ENCODE measurements at regions not wholly inside any gene's neighbourhood (a gene's known extent, or its start where the extent isn't known, plus 50 kb on each side); places are given as distances from the start of the nearest gene placed in this dataset.

- TF ChIP-seq ZNF687 (IDR thresholded peaks at IDR 0.05) (no peak), MEF2A (IDR thresholded peaks at IDR 0.05; ENCODE audit: insufficient read depth, low read depth, low read length) (no peak), WRNIP1 (IDR thresholded peaks at IDR 0.05; ENCODE audit: borderline replicate concordance, low read depth, low read length) (no peak)
These were observed 257.5 kb downstream of the DIRAS2 start (continued) for GRCh38 chr9:90385146-90385545.

- WGBS (ENCODE audit: insufficient coverage, insufficient replicate concordance, low lambda C conversion rate, missing lambda C conversion rate): 60% methylated on average over 8 of the region's 8 CpGs
- H3K9me3 ChIP-seq (replicated peaks; ENCODE audit: control insufficient read depth, insufficient read depth, low read length): no peaks in the 10 kb centered on the region
- no peaks in the 10 kb centered on the region for H3K27me3 ChIP-seq (replicated peaks in 1 of 2; ENCODE audit: control insufficient read depth in 2 of 2, insufficient read depth in 2 of 2, low read length in 1 of 2)
- H4K20me1 ChIP-seq (ENCODE audit: control insufficient read depth, insufficient read depth): no peaks in the 10 kb centered on the region
- SMC1A ChIA-PET (ENCODE audit: uncharacterized antibody, unreplicated experiment): no interaction called here
- RAD21 ChIA-PET (ENCODE audit: unreplicated experiment): no interaction called here
- H3K27ac ChIP-seq (ENCODE audit: control insufficient read depth, insufficient read depth): no peak overlapping the region
- no TSS peak for BruUV-seq (replicated peaks)
- H3K4me3 ChIP-seq: no peak overlapping the region
- POLR2A ChIA-PET: no interaction called here
- in situ Hi-C loops (cut with MboI): no loop called here
- H3K79me2 ChIP-seq (ENCODE audit: control insufficient read depth, insufficient read depth, low read length): no peaks in the 10 kb centered on the region
- no peak for DNase-seq (ENCODE audit: low read depth, low spot score)
- no peaks in the 10 kb centered on the region for H3K4me1 ChIP-seq (ENCODE audit: control insufficient read depth, insufficient read depth, low read length)
- H3K36me3 ChIP-seq (ENCODE audit: control insufficient read depth in 2 of 2, insufficient read depth in 2 of 2, low read length in 1 of 2): no peaks in the 10 kb centered on the region
- intact Hi-C loops (cut with micrococcal nuclease; ENCODE audit: unreplicated experiment): no loop called here
- FAIRE-seq: no peak
- no peak for ATAC-seq
- H3K4me2 ChIP-seq (ENCODE audit: control insufficient read depth, insufficient read depth): no peak overlapping the region
- H3K9ac ChIP-seq (ENCODE audit: control insufficient read depth, insufficient read depth, low read length): no peak overlapping the region
- no peak overlapping the region for H2AFZ ChIP-seq (ENCODE audit: control insufficient read depth, low read depth, low read length)
- CTCF ChIA-PET: no interaction called here
- TF ChIP-seq BHLHE40 (IDR thresholded peaks at IDR 0.05; ENCODE audit: borderline replicate concordance in 1 of 2, low read depth in 2 of 2, low read length in 1 of 2): no peak
- no peak for TF ChIP-seq YY1 (IDR thresholded peaks at IDR 0.05; ENCODE audit: low read depth, low read length)
- no peak for TF ChIP-seq WRNIP1 (IDR thresholded peaks at IDR 0.05; ENCODE audit: borderline replicate concordance, low read depth, low read length)
- no peak for TF ChIP-seq MTA2 (IDR thresholded peaks at IDR 0.05; ENCODE audit: low read depth)
- TF ChIP-seq TCF12 (IDR thresholded peaks at IDR 0.05; ENCODE audit: low read depth, low read length): no peak
- no peak for TF ChIP-seq ZBTB40 (IDR thresholded peaks at IDR 0.05; ENCODE audit: borderline replicate concordance)
- TF ChIP-seq ASH2L (IDR thresholded peaks at IDR 0.05; ENCODE audit: borderline replicate concordance, low read depth): no peak
- no peak for TF ChIP-seq ESRRA (IDR thresholded peaks at IDR 0.05; ENCODE audit: low read length)
- TF ChIP-seq IKZF1 (conservative IDR thresholded peaks at IDR 0.05): no peak
- no peak for TF ChIP-seq KAT2A (conservative IDR thresholded peaks at IDR 0.05; ENCODE audit: control insufficient read depth, low read depth, low read length)
These were observed 249.1 kb downstream of the DIRAS2 start for GRCh38 chr9:90393365-90394152.
